Skeletal muscle satellite cell (primary cell): ENCODE measurements at regions not wholly inside any gene's neighbourhood (a gene's known extent, or its start where the extent isn't known, plus 50 kb on each side); places are given as distances from the start of the nearest gene placed in this dataset.

ENCODE experiments used
- H3K27me3 ChIP-seq: 2 replicates; pipeline ENCODE4 v1.7.0; 2013; ENCODE audit warnings: low read length; ENCODE audit not compliant: control insufficient read depth, insufficient read depth
- H3K36me3 ChIP-seq: 2 replicates; pipeline ENCODE4 v1.7.0; 2013; ENCODE audit warnings: mild to moderate bottlenecking, control low read depth, low read length; ENCODE audit not compliant: insufficient read depth
- H3K4me1 ChIP-seq: 2 replicates; pipeline ENCODE4 v1.7.0; 2013; ENCODE audit warnings: low read length; ENCODE audit not compliant: control insufficient read depth, insufficient read depth
- H3K4me2 ChIP-seq: 2 replicates; pipeline ENCODE4 v1.7.0; 2013; ENCODE audit warnings: mild to moderate bottlenecking, low read length
- H3K4me3 ChIP-seq: 2 replicates; pipeline ENCODE4 v1.7.0; 2013; ENCODE audit warnings: low read length
- H3K9ac ChIP-seq: 2 replicates; pipeline ENCODE4 v1.7.0; 2013; ENCODE audit warnings: mild to moderate bottlenecking, low read depth, low read length, moderate library complexity
- H3K9me3 ChIP-seq: replicated peaks from 2 replicates; pipeline ENCODE4 v1.7.0; 2013; ENCODE audit warnings: mild to moderate bottlenecking, control low read depth, low read length

DNA sequence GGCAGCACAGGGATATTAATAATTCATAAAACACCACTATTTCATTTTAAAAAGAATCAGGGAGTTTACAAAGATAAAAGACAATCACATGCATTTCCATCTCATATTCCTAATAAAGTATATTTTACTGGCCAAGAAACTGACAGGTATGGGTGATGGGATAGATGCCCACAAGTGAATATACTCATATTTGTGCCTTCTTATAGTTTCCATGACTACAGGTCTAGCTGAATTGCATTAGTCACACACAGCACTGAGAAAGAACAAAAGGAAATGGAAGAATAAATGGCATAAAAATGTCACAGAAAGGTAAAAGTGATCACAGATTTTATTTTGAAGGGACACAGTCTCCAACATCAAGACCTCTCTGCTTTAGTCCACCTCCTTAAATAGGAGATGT lies 193.5 kb downstream of the PLK2 start:
- no peak overlapping the region for H3K9ac ChIP-seq

DNA sequence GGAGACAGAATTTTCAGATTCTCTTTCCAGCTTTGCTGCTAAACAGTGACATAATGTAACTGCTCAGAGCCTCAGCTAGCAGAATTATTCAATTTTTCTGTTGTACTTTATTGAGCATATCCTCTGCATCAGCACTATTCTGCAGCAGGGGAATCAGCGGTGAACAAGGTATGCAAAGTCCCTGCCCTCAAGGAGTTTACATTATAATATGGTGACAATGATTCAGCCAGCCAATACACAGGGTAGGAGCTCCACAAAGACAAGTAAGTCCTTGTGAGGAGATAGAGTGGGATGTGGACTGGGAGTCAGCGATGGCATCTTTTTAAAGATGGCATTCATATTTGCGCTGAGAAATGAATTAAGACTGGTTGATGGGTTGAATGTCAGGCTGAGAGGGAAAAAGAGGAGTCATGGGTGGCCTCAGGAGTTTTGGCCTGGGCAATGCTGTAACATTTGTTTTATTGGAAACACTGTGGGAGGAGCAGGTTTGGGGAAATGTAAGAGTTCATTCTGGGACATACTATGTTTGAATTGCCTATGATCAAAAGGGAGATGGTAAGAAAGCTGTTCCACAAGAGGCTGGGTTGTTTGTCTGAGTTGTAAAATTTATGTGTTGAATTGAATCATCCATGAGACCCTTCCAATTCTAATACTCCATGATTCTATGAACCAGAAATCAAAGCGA lies 194.5 kb downstream of the PLK2 start:
- no peaks in the 10 kb centered on the region for H3K27me3 ChIP-seq
- no peak overlapping the region for H3K4me2 ChIP-seq
- H3K4me3 ChIP-seq = no peak overlapping the region
- H3K4me1 ChIP-seq = peaks cover 9% of the 10 kb centered on the region
- H3K9ac ChIP-seq = no peak overlapping the region
- no peaks in the 10 kb centered on the region for H3K36me3 ChIP-seq
- H3K9me3 ChIP-seq = no peaks in the 10 kb centered on the region

More for the DNA sequence above, 193.5 kb downstream of the PLK2 start:
- H3K36me3 ChIP-seq = no peaks in the 10 kb centered on the region
- no peaks in the 10 kb centered on the region for H3K9me3 ChIP-seq
- no peaks in the 10 kb centered on the region for H3K27me3 ChIP-seq
- H3K4me3 ChIP-seq = no peak overlapping the region
- H3K4me2 ChIP-seq = no peak overlapping the region
- peaks cover 4% of the 10 kb centered on the region for H3K4me1 ChIP-seq

DNA sequence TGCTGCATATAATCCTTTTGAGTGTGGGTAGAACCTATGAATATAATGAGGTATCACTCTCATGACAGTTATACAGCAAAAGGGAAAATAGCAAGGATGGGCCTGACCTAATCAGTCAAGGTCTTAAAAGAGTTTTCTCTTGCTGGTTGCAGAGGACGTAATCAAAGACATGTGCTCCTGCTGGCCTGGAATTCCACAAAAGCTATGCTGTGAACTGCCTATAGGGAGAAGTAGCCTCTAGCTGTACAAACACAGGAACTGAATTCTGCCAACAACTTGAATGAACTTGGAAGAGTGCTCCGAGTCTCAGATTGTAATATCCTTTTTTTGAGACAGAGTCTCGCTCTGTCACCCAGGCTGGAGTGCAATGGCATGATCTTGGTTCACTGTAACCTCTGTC lies 195.6 kb downstream of the PLK2 start:
- H3K36me3 ChIP-seq = no peaks in the 10 kb centered on the region
- no peaks in the 10 kb centered on the region for H3K9me3 ChIP-seq
- no peak overlapping the region for H3K9ac ChIP-seq
- no peak overlapping the region for H3K4me3 ChIP-seq
- H3K4me2 ChIP-seq = no peak overlapping the region
- peaks cover 20% of the 10 kb centered on the region for H3K4me1 ChIP-seq
- H3K27me3 ChIP-seq = no peaks in the 10 kb centered on the region

DNA sequence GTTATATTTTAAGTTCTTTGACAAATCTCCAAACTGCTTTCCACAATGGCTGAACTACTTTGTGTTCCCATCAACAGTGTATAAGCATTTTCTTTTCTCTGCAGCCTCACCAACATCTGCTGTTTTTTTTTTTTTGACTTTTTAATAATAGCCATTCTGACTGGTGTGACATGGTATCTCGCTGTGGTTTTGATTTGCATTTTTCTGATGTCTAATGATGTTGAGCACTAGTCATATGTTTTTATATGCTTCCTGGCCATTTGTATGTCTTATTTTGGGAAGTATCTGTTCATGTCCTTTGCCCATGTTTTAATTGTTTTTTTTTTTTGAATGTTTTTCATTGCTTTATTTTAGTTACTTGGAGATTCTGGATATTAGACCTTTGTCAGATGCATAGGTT lies 196.6 kb downstream of the PLK2 start:
- Histone ChIP-seq H3K36me3 (no peaks in the 10 kb centered on the region), H3K9ac (no peak overlapping the region), H3K27me3 (no peaks in the 10 kb centered on the region), H3K4me1 (peaks cover 21% of the 10 kb centered on the region), H3K9me3 (no peaks in the 10 kb centered on the region), H3K4me2 (no peak overlapping the region), H3K4me3 (no peak overlapping the region)

DNA sequence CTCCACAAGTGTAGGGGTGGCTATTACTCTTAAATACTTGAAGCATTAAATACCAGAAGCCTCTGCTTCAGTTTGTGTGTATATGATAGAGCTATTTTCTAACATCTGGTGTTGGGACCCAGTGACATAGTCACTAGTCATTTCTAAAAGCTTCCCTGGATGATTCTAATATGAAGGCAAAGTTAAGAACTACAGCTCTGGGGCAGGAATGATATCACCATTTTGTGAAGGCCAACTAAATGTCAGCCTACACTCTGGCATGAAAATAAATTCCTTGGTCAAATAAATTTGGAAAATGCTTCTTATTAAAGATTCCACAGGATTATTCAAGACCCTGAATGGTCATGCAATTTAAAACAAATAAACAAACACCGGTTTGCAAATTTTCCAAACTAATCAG lies 197.7 kb downstream of the PLK2 start:
- Histone ChIP-seq H3K9me3 (no peaks in the 10 kb centered on the region), H3K36me3 (no peaks in the 10 kb centered on the region), H3K4me1 (peaks cover 21% of the 10 kb centered on the region), H3K27me3 (no peaks in the 10 kb centered on the region), H3K4me2 (no peak overlapping the region), H3K4me3 (no peak overlapping the region), H3K9ac (no peak overlapping the region)

DNA sequence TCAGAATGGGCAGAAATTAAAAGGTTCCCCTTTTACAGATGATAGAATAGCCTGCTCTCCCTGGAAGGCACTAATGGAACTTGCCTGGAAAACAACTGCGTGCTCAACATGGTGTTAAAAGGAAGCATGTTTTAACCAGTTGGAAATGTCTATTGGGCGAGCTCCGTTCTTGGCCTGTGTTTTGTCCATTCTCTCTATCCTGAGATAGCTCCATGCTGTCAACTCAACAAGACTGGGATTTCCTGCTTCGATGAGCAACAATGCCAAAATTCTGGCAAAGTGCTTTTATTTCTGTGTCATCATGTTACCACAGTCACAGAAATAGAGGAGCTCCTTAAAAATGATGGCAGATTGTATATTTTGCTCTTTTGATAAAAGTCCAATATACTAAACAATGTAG lies 198.3 kb downstream of the PLK2 start:
- peaks cover 21% of the 10 kb centered on the region for H3K4me1 ChIP-seq
- no peaks in the 10 kb centered on the region for H3K27me3 ChIP-seq
- H3K4me3 ChIP-seq = no peak overlapping the region
- H3K9ac ChIP-seq = no peak overlapping the region
- no peaks in the 10 kb centered on the region for H3K9me3 ChIP-seq
- H3K36me3 ChIP-seq = no peaks in the 10 kb centered on the region
- no peak overlapping the region for H3K4me2 ChIP-seq

DNA sequence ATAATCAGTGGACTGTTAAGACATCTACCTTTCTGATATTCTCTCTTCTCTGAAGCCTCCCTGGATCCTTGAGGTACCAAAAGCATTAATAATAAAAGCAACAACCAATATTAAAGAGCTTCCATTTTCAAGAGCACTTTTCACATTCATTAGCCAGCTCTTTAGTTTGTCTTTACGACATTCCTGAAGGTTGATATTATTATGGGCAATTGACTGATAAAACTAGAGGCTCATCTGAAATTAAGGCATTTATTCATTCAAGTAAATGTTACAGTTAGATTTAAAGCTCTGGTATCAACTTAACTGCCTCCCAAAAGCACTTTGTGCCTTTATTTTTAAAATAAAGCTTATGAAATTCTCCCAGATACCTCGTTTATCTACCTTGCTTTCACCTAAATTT lies 199.6 kb downstream of the PLK2 start:
- Histone ChIP-seq H3K4me3 (peak overlapping the region; percentile 23), H3K4me2 (peak overlapping the region; percentile 57), H3K27me3 (no peaks in the 10 kb centered on the region), H3K9ac (peak overlapping the region; percentile 49), H3K36me3 (no peaks in the 10 kb centered on the region), H3K4me1 (peaks cover 21% of the 10 kb centered on the region), H3K9me3 (no peaks in the 10 kb centered on the region)

DNA sequence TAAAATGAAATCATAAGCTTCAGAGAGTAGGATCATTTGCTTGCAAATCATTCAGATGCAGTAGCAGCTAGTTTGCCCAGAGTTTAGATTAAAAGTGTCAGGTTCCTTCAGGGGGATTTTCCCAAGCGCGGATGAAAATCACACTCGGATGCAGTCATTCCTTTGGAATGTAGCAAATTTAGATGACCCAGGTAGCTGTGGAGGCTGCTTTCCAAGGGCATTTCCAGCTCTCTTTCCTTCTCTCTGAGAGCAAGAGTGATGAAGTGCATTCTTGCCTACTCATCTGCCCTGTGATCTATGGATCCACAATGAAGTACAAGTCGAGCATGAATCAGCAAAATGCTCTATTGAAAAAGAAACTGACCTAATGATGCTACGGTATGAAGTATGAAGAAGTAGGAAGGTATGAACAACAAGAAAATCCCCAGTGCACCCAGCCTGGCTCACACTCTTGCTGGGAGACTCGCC lies 200.2 kb downstream of the PLK2 start:
- Histone ChIP-seq H3K9me3 (no peaks in the 10 kb centered on the region), H3K4me1 (peaks cover 21% of the 10 kb centered on the region), H3K9ac (peak overlapping the region; percentile 49), H3K4me2 (peak overlapping the region; percentile 57), H3K36me3 (no peaks in the 10 kb centered on the region), H3K4me3 (peak overlapping the region; percentile 23), H3K27me3 (no peaks in the 10 kb centered on the region)

DNA sequence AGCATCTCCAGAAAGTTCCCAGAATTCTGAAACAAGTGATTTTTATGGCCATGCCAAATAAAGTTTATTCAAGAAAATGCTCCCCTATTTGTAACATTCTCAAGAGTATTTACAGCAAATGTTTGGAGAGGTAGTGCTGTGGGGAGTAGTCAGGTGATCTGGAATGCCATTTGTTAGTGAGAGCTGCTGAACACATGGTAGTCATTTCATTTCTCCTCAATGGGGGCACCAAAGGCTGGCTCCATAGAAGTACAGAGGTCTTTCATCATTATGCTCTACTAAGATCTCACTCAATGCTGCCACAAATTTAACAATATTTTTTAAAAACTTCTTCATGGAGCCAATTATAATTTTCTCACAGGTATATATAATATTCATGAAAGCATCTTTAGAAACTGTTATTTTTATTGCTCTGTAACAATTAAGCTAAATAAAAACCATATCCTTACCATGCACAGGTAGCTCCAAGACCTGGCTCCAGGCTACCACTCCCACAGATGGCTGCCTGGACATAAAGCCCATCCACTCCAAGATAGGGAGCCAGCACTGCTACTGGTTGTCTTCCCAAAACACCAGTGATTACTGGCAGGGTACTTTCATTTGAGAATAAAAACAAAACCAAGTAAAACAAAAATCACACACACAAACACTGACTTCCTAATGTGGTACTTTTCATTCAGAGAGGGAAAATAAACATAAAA lies 200.8 kb downstream of the PLK2 start:
- Histone ChIP-seq H3K9me3 (no peaks in the 10 kb centered on the region), H3K9ac (peak overlapping the region; percentile 49), H3K4me2 (peak overlapping the region; percentile 57), H3K4me3 (peak overlapping the region; percentile 23), H3K27me3 (no peaks in the 10 kb centered on the region), H3K4me1 (peaks cover 21% of the 10 kb centered on the region), H3K36me3 (no peaks in the 10 kb centered on the region)

DNA sequence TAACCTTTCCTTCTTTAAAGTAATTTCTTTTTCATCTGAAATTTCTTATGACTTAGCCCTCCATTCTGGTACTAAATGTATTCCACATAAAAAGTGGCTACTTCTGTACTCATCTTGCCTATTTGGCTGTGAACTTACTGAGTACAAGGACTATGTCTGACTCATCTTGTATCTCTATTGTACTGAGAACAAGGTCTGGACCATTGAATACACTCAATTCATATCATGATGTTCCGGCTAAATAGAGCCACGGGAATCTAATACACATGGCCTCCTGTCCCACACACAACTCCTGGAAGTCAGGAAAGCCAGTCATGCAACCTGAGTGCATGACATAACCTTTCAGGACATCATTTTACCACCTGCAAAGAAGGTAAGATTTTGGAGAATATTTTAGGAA lies 203.9 kb downstream of the PLK2 start:
- Histone ChIP-seq H3K4me2 (no peak overlapping the region), H3K4me3 (no peak overlapping the region), H3K9ac (no peak overlapping the region), H3K36me3 (no peaks in the 10 kb centered on the region), H3K27me3 (no peaks in the 10 kb centered on the region), H3K4me1 (peaks cover 14% of the 10 kb centered on the region), H3K9me3 (no peaks in the 10 kb centered on the region)

DNA sequence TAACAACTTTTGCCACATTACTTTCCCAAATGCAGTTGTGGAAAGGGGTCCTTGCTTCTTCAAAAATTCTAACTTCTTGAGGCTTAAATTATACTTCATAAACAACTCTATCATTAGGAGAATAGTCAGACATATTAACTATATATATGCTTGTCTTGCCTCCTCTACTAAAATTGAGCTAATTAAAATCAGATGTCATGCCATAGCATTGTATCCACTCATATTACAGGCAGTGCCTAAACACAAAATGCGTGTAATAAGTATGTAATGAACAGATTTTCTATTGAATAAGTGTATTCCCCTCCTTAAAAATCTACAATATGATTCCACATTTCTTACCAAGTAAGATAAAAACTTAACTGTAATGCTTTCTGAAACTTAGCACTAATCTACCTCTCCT lies 204.5 kb downstream of the PLK2 start:
- Histone ChIP-seq H3K4me3 (no peak overlapping the region), H3K4me2 (no peak overlapping the region), H3K9ac (no peak overlapping the region), H3K4me1 (peaks cover 13% of the 10 kb centered on the region), H3K9me3 (no peaks in the 10 kb centered on the region), H3K36me3 (no peaks in the 10 kb centered on the region), H3K27me3 (no peaks in the 10 kb centered on the region)

DNA sequence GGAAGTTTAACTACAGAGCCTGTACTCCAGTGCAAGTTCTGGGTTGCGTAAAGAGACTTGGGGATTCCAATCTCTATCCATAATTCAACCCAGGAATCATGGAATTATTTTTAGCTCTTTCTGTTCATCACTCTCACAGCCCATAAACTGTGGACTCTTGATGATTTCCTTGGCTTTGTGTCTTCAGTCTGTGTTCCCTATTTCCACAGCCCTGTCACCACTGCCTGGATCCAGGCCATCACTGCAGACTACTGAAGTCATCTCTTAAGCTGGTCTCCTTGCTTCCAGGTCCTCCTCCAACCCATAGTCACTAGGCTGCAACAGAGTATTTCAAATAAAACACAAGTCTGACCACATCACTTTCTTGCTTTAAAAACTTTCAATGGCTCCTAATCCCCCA lies 211.7 kb downstream of the PLK2 start:
- H3K4me2 ChIP-seq = no peak overlapping the region
- no peak overlapping the region for H3K4me3 ChIP-seq
- H3K27me3 ChIP-seq = no peaks in the 10 kb centered on the region
- H3K9ac ChIP-seq = no peak overlapping the region
- no peaks in the 10 kb centered on the region for H3K36me3 ChIP-seq
- H3K4me1 ChIP-seq = peaks cover 10% of the 10 kb centered on the region
- H3K9me3 ChIP-seq = no peaks in the 10 kb centered on the region
